Natural killer cell (primary cell): ENCODE measurements at regions not wholly inside any gene's neighbourhood (a gene's known extent, or its start where the extent isn't known, plus 50 kb on each side); places are given as distances from the start of the nearest gene placed in this dataset.

ENCODE experiments used
- ATAC-seq, 3 donors: fragments of 150-1000 bp in 2 of 3; fragments of 200-7000 bp in 1 of 3; cut with Tn5 transposase; 1 replicate in 1 of 3; 2 replicates in 2 of 3; pipeline ENCODE4 v1.10.0; 2021; ENCODE audit warnings: mild to moderate bottlenecking in 2 of 3, moderate library complexity in 2 of 3
- DNase-seq, 2 donors: peaks; one replicate each; pipeline versions ENCODE4 v3.0.0 to v3.0.0-alpha.2; 2013 to 2021; ENCODE audit warnings: mixed read lengths in 1 of 2
- H3K27ac ChIP-seq: one replicate; pipeline ENCODE4 v1.5.1; 2013; ENCODE audit warnings: mild to moderate bottlenecking, low read length
- H3K27me3 ChIP-seq: one replicate; pipeline ENCODE4 v1.6.1; 2013; ENCODE audit warnings: low read length; ENCODE audit not compliant: control insufficient read depth, insufficient read depth
- H3K36me3 ChIP-seq: one replicate; pipeline ENCODE4 v1.6.1; 2013; ENCODE audit warnings: low read length; ENCODE audit not compliant: control insufficient read depth, insufficient read depth
- H3K4me1 ChIP-seq: one replicate; pipeline ENCODE4 v1.6.1; 2013; ENCODE audit warnings: low read length; ENCODE audit not compliant: control insufficient read depth, insufficient read depth
- H3K4me3 ChIP-seq: one replicate; pipeline ENCODE4 v1.5.1; 2013; ENCODE audit warnings: low read length
- H3K9me3 ChIP-seq: one replicate; pipeline ENCODE4 v1.6.1; 2013; ENCODE audit warnings: low read length; ENCODE audit not compliant: control insufficient read depth, insufficient read depth
- H3K27ac Mint-ChIP-seq, 2 donors: one replicate each; pipeline ENCODE4 v1.8.0; 2022; ENCODE audit warnings: mild to moderate bottlenecking in 2 of 2, mixed read lengths in 2 of 2, moderate library complexity in 1 of 2
- H3K27me3 Mint-ChIP-seq, 2 donors: one replicate each; pipeline ENCODE4 v1.8.0; 2022; ENCODE audit warnings: low read depth in 2 of 2, mixed read lengths in 2 of 2
- H3K36me3 Mint-ChIP-seq: one replicate; pipeline ENCODE4 v1.8.0; 2022; ENCODE audit warnings: mixed read lengths
- H3K4me1 Mint-ChIP-seq, 2 donors: one replicate each; pipeline ENCODE4 v1.8.0; 2022; ENCODE audit warnings: mixed read lengths in 2 of 2
- H3K4me3 Mint-ChIP-seq: one replicate; pipeline ENCODE4 v1.8.0; 2022; ENCODE audit warnings: mild to moderate bottlenecking, moderate library complexity, mixed read lengths
- H3K9me3 Mint-ChIP-seq, 2 donors: one replicate each; pipeline ENCODE4 v1.8.0; 2022; ENCODE audit warnings: mixed read lengths in 2 of 2
- CTCF ChIP-seq: fragments of 200-600 bp; IDR thresholded peaks from one replicate; pipeline ENCODE4 v1.8.0; 2022; ENCODE audit warnings: antibody characterized with exemption
- WGBS: methylation state at CpG from one replicate; pipeline ENCODE4 v1.1.7; 2013; ENCODE audit warnings: missing lambda C conversion rate; ENCODE audit not compliant: insufficient coverage; 5-methylcytosine and 5-hydroxymethylcytosine counted together
- intact Hi-C: fragments of 100-400 bp; cut with micrococcal nuclease; formaldehyde crosslinking; loops from one replicate; pipeline ENCODE4 v1.14.2; 2022

- Mint-ChIP-seq H3K4me1 (no peaks in the 10 kb centered on the region), H3K27me3 (peaks cover 0 to 3% of the 10 kb centered on the region in 2 donors), H3K36me3 (no peaks in the 10 kb centered on the region), H3K27ac (no peak overlapping the region), H3K4me3 (no peak overlapping the region), H3K9me3 (peaks cover 3 to 9% of the 10 kb centered on the region in 2 donors)
- H3K27ac ChIP-seq = no peak overlapping the region
- DNase-seq = no peak
- H3K36me3 ChIP-seq = no peaks in the 10 kb centered on the region
- H3K4me3 ChIP-seq = no peak overlapping the region
- WGBS = 82% methylated on average over 2 of the region's 2 CpGs
- no peaks in the 10 kb centered on the region for H3K27me3 ChIP-seq
- H3K9me3 ChIP-seq = no peaks in the 10 kb centered on the region
- ATAC-seq = no peak
- no peaks in the 10 kb centered on the region for H3K4me1 ChIP-seq
- intact Hi-C loops = no loop called here
- no peak for TF ChIP-seq CTCF
These were observed 75.9 kb upstream of the SLC10A2 start for GRCh38 chr13:103142151-103142550.

- 54% methylated on average over 5 of the region's 5 CpGs for WGBS
- no peaks in the 10 kb centered on the region for H3K4me1 Mint-ChIP-seq
These were observed 73.9 kb upstream of the SLC10A2 start for GRCh38 chr13:103140001-103140671.

DNA sequence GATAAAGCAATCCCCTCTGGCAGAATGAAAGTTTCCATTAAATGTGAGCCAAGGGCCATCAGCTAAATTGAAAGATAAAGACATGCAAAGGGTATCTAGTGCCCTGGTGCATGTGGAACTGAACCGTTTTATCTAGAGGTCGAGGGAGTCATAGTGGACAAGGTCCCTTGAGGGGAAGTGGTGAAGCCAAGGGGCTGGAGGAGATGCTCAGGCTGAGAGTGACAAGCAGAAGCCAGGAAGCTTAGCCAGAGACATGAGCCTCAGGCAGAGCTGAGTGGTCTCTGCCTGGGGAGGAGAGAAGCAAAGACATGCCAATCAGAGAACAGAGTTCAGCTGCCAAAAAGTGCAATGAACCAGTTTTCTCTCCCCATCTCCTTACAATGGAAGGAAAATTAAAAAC lies 68.1 kb upstream of the SLC10A2 start:
- no peaks in the 10 kb centered on the region for H3K4me1 Mint-ChIP-seq
- DNase-seq (no peak), ATAC-seq (no peak)
- H3K36me3 Mint-ChIP-seq = no peaks in the 10 kb centered on the region
- no peak overlapping the region for H3K27ac ChIP-seq
- intact Hi-C loops = no loop called here
- WGBS = 56% methylated on average over 2 of the region's 2 CpGs
- no peaks in the 10 kb centered on the region for H3K27me3 ChIP-seq
- no peak overlapping the region for H3K4me3 ChIP-seq
- H3K4me1 ChIP-seq = no peaks in the 10 kb centered on the region
- no peak overlapping the region for H3K27ac Mint-ChIP-seq
- H3K27me3 Mint-ChIP-seq = no peaks in the 10 kb centered on the region
- TF ChIP-seq CTCF = no peak
- no peaks in the 10 kb centered on the region for H3K9me3 ChIP-seq
- no peaks in the 10 kb centered on the region for H3K36me3 ChIP-seq
- no peak overlapping the region for H3K4me3 Mint-ChIP-seq
- peaks cover 3 to 6% of the 10 kb centered on the region in 2 donors for H3K9me3 Mint-ChIP-seq

More at GRCh38 chr13:103140001-103140671, 73.9 kb upstream of the SLC10A2 start:
- peak in 1 of 2 donors; percentile 2 for DNase-seq
- Mint-ChIP-seq H3K4me3 (no peak overlapping the region), H3K36me3 (no peaks in the 10 kb centered on the region), H3K27me3 (peaks cover 0 to 3% of the 10 kb centered on the region in 2 donors), H3K27ac (no peak overlapping the region), H3K9me3 (peaks cover 3 to 9% of the 10 kb centered on the region in 2 donors)
- Histone ChIP-seq H3K9me3 (no peaks in the 10 kb centered on the region), H3K4me1 (no peaks in the 10 kb centered on the region), H3K27me3 (no peaks in the 10 kb centered on the region), H3K27ac (no peak overlapping the region), H3K36me3 (no peaks in the 10 kb centered on the region), H3K4me3 (no peak overlapping the region)
- intact Hi-C loops = no loop called here
- ATAC-seq = no peak
- no peak for TF ChIP-seq CTCF

DNA sequence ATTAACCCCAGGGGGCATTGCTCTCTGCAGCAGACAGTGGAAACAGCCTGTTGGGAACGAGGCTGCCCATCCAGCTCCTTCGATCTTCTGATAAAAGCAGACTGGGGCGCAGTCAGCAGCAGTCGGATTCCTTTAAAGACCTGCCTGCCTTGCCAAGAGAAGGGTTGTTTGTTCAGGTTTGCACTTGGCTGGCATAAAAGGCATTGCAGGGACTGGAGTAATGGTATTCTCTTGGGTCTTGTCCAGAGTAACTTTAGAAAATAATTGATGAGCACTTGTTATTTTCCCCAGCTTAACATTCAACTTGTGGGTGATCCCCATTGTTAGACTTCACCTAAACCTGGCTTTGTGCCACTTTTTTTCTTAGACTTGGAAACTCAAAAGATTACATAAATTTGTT lies 67.3 kb upstream of the SLC10A2 start:
- Mint-ChIP-seq H3K9me3 (peaks cover 3 to 4% of the 10 kb centered on the region in 2 donors), H3K4me1 (no peaks in the 10 kb centered on the region), H3K27ac (no peak overlapping the region), H3K4me3 (no peak overlapping the region), H3K36me3 (no peaks in the 10 kb centered on the region), H3K27me3 (no peaks in the 10 kb centered on the region)
- no peak overlapping the region for H3K4me3 ChIP-seq
- H3K4me1 ChIP-seq = no peaks in the 10 kb centered on the region
- DNase-seq = no peak
- no peak for TF ChIP-seq CTCF
- no peaks in the 10 kb centered on the region for H3K9me3 ChIP-seq
- H3K36me3 ChIP-seq = no peaks in the 10 kb centered on the region
- H3K27me3 ChIP-seq = no peaks in the 10 kb centered on the region
- no peak for ATAC-seq
- intact Hi-C loops = no loop called here
- H3K27ac ChIP-seq = no peak overlapping the region
- WGBS = 89% methylated on average over 4 of the region's 4 CpGs
